Islet precursor cell (in vitro differentiated cells): ENCODE measurements at regions not wholly inside any gene's neighbourhood (a gene's known extent, or its start where the extent isn't known, plus 50 kb on each side); places are given as distances from the start of the nearest gene placed in this dataset.
"Not testable (repeated sequence)": the region's sequence is repeated elsewhere in the genome, so short reads cannot be mapped to it uniquely, and the experiment has no call there.

ENCODE experiments used
- DNase-seq: peaks from one replicate; pipeline ENCODE4 v3.0.0-alpha.2; 2018

DNA sequence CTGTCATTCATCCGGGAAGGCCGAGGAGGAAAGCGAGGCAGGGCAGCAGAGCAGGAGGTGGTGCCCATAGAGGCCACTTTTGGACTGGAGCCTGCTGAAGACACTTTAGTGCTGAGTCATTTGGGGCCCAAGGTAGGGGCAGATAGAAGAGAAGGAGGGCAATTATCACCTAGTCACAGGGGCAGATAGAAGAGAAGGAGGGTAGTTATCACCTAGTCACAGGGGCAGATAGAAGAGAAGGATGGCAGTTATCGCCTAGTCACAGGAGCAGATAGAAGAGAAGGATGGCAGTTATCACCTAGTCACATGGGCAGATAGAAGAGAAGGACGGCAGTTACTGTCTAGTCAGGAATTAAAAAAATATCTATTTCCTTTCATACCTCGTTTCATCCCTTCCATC is 1372.6 kb downstream of the FOXD4L5 start:
- DNase-seq: not testable (repeated sequence)

DNA sequence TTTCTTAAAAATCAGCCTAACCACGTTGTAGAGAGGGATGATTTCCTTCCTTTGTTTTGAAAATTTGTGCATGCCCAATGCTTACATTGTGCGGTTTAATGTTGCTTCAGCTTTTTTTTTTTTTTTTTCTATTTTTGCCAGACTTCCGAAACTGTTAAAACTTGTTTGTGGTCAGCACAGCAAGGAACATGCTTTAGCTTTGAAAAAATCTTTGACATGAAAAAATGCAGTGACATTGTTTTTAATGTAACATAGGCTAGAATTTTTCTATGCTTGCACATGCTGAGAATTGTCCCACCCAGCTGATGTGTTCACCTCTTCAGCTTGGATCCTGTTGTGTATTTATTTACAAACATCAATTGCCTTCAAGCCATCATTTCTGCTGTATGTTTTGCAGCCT is 1375.9 kb downstream of the FOXD4L5 start:
- not testable (repeated sequence) for DNase-seq

DNA sequence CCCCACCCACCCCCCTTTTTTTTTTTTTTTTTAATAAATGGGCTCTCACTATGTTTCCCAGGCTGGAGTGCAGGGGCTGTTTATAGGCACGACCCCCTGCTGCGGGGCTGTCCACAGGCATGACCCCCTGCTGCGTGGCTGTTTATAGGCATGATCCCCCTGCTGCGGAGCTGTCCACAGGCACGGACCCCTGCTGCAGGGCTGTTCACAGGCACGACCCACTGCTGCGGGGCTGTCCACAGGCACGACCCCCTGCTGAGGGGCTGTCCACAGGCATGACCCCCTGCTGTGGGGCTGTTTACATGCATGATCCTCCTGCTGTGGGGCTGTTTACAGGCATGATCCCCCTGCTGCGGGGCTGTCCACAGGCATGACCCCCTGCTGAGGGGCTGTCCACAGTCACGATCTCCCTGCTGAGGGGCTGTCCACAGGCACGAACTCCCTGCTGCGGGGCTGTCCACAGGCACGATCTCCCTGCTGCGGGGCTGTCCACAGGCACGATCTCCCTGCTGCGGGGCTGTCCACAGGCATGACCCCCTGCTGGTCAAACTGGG is 1385.3 kb downstream of the FOXD4L5 start:
- DNase-seq: not testable (repeated sequence)

DNA sequence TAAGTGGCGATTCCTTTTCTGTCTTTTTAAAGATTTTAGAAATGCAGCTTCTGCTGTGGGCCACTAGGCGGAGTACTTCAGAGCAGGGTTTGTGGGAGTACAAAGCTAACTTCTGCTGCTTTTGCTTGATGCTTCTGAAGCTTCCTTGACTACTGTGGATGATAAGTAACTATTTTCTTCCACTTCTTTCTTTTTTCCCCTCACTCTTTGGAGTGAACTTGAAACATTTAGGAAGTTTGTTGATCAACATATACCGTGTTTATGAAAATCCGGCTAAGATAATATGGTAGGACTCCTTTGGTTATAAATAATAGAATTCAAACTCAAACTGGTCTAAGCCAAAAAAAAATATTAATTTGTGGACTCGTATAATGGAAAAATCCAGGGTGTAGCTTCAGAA is 1403.6 kb downstream of the FOXD4L5 start:
- DNase-seq: not testable (repeated sequence)

DNA sequence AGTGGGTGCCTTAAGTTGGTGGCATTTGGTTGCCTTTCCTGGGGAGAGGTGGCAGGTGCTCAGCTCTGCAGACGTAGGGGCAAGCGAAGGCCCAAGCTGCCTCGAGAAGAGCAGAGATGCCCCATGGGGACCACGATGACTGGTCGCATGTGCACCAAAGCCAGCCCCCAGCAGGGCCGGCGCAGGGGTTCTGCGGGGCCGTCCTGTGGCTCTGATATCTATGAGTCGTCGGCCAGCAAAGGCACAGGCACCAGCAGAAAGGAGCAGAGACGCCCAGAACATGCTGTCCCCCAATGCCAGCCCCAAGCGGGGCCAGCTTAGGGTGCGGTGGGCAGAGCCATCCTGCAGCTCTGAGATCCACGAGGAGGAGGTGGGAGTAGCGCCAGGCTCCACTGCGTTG is 1408.6 kb downstream of the FOXD4L5 start:
- not testable (repeated sequence) for DNase-seq

DNA sequence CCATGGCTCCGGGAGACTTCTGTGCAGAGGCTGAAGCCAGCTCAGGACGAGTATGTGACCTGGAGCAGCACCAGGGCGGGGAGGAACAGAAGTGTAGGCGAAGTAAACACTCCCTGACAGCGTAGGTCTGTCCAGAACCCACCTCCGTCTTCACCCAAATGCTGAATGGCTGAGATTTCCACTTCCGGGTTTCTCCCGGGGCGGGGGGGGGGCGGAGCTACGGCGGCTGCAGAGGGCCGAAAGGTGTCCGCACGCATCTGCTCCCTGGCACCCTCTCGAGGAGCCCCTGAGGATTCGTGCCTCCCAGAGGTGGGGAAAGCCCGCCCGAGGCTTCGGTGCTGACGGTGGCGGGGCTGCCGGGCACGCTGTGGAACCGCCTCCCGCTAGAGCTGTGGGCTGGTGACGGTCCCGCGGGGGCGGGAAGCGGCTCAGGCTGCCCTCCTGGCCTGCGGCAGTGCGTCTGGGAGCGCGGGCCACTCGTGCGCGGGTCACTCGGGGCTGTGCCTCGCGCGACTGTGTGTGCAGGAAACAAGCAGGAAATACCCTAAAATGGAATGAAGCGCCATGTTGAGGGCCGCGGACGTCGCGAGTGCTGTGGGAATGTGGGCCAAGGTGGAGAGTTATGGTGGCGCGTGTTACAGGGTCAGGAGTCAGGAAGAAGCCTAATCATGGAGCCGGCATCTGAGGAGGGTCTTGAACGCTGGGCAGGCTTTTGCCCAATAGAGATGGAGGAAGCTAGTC is 1425.4 kb downstream of the FOXD4L5 start:
- peak; percentile 41 for DNase-seq

DNA sequence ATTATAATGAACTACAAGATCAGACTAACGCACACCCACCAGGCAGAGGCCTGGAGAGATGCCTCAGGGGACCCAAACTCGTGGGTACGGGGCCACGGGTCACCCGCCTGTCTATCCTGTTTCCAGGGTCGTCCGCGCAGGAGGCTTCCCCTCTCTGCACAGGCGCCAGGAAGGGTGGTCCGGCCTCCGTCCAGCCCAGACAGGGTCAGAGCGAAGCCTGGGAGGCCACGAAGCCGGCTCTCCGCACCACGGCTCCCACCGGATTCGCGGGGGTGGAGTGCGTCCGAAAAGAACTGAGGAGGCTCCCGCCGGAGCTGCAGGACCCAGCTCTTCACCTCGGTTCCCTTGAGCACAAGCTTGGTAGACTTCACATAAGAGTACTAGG is 1425.9 kb downstream of the FOXD4L5 start:
- DNase-seq: not testable (repeated sequence)

DNA sequence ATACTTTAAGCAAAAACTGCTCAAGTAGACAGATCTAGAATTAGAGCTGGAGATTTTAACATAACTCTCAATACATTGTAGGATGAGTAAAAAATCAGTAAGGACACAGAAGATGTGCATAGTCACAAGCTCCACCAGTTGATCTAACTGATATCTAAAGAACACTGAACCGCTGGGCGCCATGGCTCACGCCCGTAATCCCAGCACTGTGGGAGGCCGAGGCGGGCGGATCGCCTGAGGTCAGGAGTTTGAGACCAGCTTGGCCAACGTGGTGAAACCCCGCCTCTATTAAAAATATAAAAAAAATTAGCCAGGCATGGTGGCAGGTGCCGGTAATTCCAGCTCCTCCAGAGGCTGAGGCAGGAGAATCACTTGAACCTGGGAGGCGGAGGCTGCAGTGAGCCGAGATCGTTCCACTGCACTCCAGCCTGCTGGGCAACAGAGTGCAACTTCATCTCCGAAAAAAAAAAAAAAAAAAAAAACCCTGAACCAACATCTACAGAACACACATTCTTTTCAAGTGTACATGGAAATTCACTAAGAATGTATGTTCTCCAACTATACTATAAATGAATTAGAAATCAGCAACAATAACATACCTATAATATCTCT is 1431.8 kb downstream of the FOXD4L5 start:
- not testable (repeated sequence) for DNase-seq

DNA sequence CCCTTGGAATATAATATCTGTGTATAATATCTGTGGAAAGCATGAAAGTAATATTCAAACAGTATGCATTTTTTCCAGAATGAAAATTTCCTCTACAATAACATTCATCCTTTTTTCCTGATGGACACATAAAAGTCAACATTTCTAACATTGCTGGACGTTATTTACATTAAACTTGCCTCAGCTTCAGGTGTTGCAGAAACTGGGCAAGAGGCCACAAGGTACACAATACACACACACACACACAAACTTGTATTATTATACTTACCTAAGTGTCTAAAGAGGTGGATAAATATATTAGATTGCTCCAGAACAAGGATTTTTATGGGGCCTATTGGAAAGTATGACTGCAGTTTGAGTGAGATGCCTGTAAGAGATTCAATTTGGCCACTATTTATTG is 1460.2 kb downstream of the FOXD4L5 start:
- not testable (repeated sequence) for DNase-seq

DNA sequence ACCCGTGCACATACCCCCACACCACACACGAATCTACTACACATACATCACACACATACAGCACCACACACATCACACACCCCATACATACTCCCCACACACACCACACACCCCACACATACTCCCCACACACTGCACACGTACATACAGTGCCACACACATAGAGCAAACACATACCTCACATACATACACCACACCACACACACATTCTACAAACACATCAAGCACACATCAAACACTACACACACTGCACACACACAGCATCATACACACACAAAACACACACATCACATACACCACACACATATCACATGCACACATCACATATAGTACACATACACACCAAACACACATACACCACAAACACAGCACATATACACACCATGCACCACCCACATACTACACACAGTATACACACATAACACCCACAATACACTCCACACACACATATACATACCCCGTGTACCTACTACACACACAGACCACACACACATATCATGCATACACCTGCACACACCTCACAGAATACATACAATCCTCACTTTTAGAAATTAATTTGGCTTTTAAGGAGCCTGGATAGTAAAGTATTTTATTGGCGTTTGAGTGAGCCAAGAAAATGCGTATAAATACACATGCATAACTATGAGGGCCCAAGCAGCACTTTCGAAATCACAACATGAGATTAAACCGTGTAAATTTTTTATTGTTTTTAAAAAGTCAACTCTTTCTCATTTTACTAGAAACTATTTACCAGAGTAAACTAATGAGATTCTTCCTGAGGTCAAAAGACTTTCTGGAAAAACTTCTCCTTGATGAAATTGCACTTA is 1461.4 kb downstream of the FOXD4L5 start:
- DNase-seq: peak; percentile 55

DNA sequence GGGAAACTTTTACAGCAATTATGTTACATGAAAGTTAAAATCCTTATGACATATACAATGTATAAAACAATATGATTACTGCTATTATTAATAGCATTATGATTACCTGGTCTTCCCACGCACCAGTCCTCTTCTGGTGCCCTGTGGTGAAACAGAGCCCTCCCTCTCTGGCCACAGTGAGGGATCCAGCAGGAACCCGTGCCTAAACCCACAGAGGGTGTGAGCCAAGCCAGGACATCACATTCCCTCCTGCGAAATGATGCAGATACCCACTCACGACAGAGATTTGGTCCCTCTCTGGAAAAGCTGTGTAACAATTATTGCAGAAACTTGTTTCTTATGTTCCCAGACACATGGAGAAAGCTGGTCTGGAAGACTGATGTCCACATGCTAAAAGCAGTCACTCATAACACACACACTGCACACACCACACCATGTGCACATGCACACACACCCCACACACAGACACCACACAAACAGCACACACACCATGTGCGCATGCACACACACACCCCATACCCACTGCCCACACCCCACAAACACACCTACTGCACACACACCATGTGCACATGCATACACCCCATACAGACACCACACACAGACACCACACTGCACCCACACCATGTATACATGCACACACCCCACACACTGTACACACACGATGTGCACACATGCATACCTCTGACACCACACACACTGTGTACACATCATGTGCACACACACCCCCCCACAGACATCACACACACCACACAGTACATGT is 1462.2 kb downstream of the FOXD4L5 start:
- DNase-seq: not testable (repeated sequence)

DNA sequence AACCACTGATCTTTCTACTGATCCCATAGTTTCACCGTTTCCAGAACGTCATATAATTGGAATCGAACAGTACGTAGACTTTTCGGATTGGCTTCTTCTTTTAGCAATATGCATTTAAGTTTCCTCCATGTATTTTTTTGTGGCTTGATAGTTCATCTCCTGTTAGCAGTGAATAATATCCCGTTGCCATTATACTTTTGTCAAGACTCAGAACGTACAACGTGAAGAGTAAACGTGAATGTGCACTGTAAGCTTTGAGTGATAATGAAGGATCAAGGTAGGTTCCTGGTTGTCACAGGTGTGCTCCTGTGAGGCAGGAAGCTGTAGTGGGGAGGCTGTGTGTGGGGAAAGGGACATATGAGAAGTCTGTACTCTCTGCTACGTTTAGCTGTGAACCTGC is 1463.7 kb downstream of the FOXD4L5 start:
- DNase-seq: not testable (repeated sequence)

DNA sequence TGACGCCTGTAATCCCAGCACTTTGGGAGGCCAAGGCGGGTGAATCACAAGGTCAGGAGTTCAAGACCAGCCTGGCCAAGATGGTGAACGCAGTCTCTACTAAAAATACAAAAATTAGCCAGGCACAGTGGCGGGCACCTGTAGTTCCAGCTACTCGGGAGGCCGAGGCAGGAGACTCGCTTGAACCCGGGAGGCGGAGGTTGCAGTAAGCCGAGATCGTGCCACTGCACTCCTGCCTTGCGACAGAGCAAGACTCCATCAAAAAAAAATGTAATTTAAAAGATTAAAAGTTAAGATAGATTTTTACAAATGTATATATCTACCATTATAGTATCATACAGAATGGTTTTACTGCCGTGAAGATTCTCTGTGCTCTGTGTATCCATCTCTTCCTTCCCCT is 1464.1 kb downstream of the FOXD4L5 start:
- not testable (repeated sequence) for DNase-seq

DNA sequence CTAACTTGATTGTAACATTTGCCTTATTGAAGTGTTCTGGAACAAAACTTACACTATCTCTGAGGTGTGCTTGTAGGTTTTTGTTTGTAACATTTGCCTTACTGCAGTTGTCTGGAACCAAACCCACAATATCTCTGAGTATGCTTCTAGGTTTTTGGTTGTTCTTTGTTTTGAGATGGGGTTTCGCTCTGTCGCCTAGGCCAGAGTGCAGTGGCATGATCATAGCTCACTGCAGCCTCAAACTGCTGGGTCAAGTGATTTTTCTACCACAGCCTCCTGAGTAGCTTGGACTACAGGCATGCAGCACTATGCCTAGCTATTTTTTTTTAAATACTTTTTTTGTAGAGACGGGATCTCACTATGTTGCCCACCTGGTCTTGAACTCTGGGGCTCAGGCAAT is 1464.6 kb downstream of the FOXD4L5 start:
- DNase-seq: not testable (repeated sequence)

DNA sequence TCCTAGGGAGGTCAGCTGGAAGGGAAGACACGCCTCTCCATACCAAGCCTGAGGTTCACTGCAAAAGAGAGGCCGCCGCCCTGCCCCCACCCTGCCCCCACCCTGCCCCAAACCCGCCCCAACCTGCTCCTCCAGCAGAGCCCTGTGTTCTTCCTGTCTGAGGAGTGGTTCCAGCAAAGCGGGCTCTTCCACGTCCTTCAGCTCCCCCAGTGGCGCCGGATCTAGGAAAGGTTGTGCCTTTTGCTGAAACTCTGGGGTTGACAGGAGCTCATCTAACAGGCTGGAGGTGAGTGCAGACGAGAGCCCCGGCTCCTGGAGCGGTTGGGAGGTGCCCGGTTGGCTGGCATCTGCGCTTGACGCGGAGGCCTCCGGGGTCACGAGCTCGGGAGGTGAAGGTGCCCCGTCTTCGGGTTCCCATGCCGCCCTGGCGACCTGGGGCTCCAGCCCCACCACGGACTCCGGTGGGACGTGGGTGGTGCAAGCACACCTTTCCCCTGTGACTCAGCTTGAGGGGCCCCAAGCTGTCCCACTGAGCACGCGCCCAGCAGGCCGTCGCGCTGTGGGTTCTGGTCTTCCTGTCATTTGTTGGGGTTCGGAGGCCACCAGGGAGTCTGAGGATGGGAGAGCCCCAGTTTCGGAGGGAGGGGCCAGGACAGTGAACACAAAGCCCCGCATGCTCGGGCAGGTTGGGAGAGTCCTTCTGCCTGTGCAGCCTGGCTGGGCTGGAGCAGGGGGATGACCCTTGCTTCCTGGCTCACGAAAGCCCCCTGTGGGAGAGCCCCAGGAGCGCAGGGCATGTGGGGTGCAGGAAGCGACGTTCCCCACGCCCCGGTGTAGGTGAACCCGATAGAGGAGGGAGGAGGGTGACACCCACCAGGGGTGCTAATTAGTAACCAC is 1467.1 kb downstream of the FOXD4L5 start:
- DNase-seq: peak; percentile 88

DNA sequence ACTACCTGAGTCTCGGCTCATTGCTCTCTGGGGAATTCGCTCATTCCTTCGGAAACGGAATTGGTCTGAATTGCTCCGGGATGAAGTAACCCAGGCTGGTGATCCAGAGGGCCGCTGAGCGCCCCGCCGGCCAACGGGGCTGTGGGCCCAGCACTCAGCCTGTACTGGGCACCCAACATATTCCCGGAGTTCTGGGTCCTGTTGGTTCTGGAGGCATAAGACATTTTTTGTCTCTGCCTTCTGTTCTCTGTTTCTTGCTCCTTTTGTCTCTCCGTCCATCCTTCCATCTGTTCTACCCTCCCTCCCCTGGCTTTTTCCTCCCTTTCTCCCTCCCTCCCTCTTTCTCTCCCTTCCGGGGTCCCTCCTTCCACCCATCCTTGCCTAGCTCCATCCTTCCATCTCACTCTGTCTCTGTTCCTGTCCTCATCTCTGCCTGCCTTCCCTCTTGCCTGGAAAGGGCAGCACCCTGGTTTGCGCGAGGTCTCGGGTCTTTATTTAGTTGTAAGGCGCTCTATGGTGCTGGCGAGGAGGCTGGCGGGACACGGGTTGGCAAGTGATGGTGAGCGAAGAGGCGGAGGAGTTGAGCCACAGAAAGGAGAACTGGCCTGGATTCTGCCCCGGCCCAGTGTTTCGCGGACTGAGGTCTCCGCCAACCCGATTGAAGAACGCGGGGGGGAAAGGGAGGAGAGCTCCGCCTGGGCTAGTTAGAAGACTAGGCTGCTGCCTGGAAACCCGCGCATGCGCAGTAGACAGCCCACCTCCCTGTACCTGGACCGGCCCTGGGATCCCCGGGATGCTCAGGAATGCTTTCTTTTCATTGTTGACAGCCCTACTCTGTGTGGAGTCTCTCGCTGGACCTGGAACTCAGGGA is 1468.0 kb downstream of the FOXD4L5 start:
- peak; percentile 100 for DNase-seq

DNA sequence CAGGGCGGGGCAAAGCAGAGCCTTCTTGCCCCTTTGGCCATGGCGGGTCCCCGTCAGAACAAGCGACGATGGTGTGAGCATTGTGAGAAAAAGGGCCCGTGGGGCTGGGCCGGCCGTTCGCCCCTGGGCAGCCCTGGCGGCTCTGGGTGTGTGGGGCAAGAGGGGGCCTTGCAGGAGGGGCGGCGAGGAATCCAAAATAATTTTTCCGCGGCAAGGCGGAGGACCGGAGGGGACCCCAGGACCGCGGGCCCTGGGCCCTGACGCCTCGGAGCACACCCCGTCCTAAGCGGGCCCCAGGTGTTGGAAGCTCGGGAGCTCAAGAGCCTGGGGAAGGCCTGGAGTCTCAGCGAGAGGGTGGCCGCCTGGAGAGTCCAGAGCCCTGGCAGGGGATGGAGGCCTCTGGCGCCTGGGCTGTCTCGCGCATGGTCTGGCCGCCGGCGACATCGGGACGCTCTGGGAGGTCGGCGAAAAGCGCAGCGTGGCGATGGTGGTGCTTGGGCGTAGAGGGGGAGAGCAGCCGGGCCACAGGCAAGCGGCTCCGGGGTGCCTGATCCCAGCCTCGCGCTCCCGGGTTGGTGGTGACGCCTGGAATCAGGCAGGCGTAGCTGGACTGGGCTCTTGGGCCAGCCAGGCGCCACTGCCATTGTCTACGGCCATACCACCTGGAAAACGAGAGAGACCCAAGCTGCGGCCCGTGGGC is 1469.9 kb downstream of the FOXD4L5 start:
- not testable (repeated sequence) for DNase-seq

DNA sequence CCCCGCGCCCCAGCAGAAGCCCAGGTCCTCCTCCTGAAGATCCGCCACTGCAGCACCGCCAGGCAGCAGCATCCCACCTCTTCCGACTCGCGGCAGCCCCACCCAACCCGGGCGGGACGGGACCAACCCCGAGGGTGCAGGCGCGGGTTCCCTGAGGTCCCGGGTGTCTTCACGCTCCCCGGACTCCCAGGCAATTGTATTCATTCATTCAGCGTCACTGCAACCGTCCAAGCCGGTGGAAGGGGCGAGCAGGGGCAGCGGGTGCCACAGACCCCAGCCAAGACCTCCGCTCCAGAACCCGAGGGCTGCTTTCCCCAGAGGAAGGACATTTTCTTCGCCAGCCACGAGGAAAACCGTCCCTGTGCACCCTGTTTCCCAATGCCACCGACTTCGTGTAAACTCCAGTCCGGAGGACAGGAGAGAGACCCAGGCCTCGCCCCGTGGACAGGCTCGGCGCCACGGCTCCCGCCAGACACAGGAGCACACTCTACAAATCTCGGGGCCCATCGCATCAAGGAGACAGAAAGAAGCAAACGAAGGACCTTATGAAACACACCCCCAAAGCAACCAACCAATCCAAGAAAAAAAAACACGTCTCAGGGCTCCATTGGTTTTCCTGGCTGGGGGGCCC is 1471.5 kb downstream of the FOXD4L5 start:
- not testable (repeated sequence) for DNase-seq

DNA sequence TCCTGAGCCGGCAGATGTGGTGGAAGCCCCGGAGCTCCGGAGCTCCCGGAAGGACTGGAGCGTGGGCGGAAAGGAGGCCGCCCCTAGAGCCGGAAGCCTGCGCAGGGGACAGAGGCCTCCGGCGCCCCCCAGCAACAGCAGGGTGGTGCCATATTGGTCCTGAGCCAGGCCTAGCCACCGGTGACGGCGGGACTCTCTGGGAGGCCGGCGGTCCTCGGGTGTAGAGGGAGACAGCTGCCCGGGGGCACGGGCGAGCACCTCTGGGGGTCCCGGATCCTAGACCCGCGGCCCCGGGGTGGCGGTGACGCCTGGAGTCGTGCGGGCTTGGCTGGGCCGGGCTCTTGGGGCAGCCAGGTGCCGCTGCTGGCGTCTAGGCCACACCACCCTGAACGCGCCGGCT is 1472.2 kb downstream of the FOXD4L5 start:
- not testable (repeated sequence) for DNase-seq
